ENCODE measurements at regions not wholly inside any gene's neighbourhood (a gene's known extent, or its start where the extent isn't known, plus 50 kb on each side); places are given as distances from the start of the nearest gene placed in this dataset.

DNA sequence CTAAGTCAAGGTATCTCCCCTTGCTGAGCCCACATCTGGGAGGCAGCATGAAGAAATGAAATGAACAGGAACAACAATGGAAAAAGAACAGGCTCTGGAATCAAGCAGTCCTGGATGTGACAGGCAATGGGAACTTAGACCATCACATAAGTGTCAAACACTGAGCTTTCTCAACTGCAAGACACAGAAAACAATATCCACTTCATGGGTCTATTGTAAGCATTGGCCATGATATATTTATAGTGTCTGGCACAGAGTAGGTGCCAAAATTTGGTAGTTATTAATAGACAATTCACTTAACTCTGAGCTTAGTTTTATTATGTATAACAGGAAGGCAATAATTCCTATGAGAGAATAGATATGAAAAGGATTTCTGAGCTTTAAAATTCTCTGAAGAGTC is 64.1 kb upstream of the ATP1B1 start:
- intact Hi-C loops (cut with DNase I; ENCODE audit: low total_unique reads) = no loop called here
- peaks cover 0 to 10% (median 3%) of the 10 kb centered on the region in 8 donors for H3K9me3 ChIP-seq
- H3K4me1 ChIP-seq = peaks cover 4 to 25% (median 15%) of the 10 kb centered on the region in 6 donors
- TF ChIP-seq POLR2A (IDR thresholded peaks at IDR 0.05) (no peak), POLR2AphosphoS5 (IDR thresholded peaks at IDR 0.05) (no peak)
- TF ChIP-seq, protein P1, sequence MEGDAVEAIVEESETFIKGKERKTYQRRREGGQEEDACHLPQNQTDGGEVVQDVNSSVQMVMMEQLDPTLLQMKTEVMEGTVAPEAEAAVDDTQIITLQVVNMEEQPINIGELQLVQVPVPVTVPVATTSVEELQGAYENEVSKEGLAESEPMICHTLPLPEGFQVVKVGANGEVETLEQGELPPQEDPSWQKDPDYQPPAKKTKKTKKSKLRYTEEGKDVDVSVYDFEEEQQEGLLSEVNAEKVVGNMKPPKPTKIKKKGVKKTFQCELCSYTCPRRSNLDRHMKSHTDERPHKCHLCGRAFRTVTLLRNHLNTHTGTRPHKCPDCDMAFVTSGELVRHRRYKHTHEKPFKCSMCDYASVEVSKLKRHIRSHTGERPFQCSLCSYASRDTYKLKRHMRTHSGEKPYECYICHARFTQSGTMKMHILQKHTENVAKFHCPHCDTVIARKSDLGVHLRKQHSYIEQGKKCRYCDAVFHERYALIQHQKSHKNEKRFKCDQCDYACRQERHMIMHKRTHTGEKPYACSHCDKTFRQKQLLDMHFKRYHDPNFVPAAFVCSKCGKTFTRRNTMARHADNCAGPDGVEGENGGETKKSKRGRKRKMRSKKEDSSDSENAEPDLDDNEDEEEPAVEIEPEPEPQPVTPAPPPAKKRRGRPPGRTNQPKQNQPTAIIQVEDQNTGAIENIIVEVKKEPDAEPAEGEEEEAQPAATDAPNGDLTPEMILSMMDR (IDR thresholded peaks at IDR 0.05 in 8 of 11, conservative IDR thresholded peaks at IDR 0.05 in 3 of 11) = no peak
- no peaks in the 10 kb centered on the region for H3K27me3 ChIP-seq (replicated peaks in 1 of 7)
- H3K36me3 ChIP-seq = no peaks in the 10 kb centered on the region
- no peak overlapping the region for H3K27ac ChIP-seq
- no peak overlapping the region for H3K4me3 ChIP-seq
- no peak for DNase-seq

DNA sequence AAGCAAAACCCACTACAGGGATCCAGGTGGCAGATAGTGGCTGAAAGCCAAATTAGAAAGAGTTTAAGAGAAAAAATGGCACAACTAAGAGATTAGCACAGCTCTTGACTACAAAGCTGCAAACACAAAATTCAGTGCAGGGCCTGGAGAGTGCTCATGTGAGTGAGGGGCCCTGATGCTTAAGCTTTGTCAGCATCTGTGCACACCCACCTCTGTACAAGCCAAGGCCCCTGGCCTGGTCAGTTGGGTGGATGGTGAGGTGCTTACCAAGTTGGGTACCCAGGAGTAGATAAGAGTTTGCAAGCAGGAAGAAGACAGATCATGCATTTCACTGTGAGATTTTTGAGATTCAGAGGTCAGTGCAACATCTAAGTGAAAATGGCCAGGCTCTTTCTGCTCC is 62.7 kb upstream of the ATP1B1 start:
- no peak for DNase-seq

DNA sequence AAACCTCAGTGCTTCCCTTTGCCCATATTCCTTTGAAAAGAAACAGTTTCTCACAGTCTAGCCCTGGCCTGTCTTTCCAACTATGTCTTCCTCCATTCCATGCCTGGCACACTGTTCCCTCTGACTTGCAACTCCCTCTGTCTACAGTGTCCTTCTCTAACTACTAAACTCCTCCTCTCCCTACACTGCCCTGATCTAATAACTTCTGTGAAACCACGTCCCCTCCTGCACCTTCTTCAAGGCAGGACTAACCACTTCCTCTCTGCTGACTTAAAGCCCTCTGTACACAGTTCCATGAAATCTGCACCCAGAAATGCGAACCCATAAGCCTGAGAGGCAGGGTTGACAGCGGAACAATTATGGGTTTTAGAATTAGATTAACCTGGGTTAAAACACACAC is 62.2 kb upstream of the ATP1B1 start:
- no peaks in the 10 kb centered on the region for H3K9me3 ChIP-seq
- no peaks in the 10 kb centered on the region for H3K27me3 ChIP-seq (replicated peaks in 1 of 7)
- H3K4me1 ChIP-seq = peaks cover 4 to 38% (median 25%) of the 10 kb centered on the region in 6 donors
- DNase-seq = no peak
- H3K36me3 ChIP-seq = no peaks in the 10 kb centered on the region
- intact Hi-C loops (cut with DNase I; ENCODE audit: low total_unique reads) = no loop called here
- peak overlapping the region in 6 of 8 donors; percentile 18 to 76 (median 39) for H3K27ac ChIP-seq
- WGBS, 5 donors = 22 to 39% (median 25%) methylated on average over 3 of the region's 3 CpGs
- TF ChIP-seq POLR2AphosphoS5 (IDR thresholded peaks at IDR 0.05) (peak in 1 of 3 donors; percentile 46), POLR2A (IDR thresholded peaks at IDR 0.05) (no peak)
- no peak overlapping the region for H3K4me3 ChIP-seq

More for the DNA sequence above, 62.7 kb upstream of the ATP1B1 start:
- Histone ChIP-seq H3K4me1 (peaks cover 4 to 35% (median 24%) of the 10 kb centered on the region in 6 donors), H3K9me3 (no peaks in the 10 kb centered on the region), H3K4me3 (no peak overlapping the region), H3K27me3 (replicated peaks in 1 of 7) (no peaks in the 10 kb centered on the region), H3K36me3 (no peaks in the 10 kb centered on the region), H3K27ac (peak overlapping the region in 6 of 8 donors; percentile 18 to 76 (median 39))
- TF ChIP-seq POLR2AphosphoS5 (IDR thresholded peaks at IDR 0.05) = no peak
- TF ChIP-seq POLR2A (IDR thresholded peaks at IDR 0.05) = no peak
- intact Hi-C loops (cut with DNase I; ENCODE audit: low total_unique reads) = no loop called here

DNA sequence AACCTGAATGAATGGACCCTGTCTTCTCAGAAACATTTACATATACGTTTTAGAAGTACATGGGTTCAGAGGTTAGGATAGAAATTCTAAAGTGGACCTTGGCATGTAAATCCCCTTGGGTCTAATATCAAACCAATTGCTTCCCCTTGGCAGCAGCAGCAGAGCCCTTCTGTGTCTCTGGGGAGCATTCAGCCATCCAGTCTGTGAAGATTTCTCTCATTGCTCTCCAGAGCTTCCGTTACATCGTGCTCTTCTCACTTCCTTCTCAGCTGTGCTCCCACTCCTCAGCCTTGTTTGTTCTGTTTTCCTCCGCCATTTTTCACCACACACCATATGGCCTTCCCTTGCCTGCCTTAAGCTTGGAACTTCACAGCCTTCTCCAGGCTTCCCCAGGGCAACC is 61.5 kb upstream of the ATP1B1 start:
- Histone ChIP-seq H3K9me3 (no peaks in the 10 kb centered on the region), H3K36me3 (no peaks in the 10 kb centered on the region), H3K27ac (peak overlapping the region in 3 of 8 donors; percentile 50 to 76 (median 60)), H3K4me3 (no peak overlapping the region), H3K4me1 (peaks cover 4 to 40% (median 25%) of the 10 kb centered on the region in 6 donors), H3K27me3 (replicated peaks in 1 of 7) (no peaks in the 10 kb centered on the region)
- 41 to 55% (median 42%) methylated on average over 4 of the region's 4 CpGs for WGBS, 5 donors
- DNase-seq = no peak
- no peak for TF ChIP-seq POLR2AphosphoS5 (IDR thresholded peaks at IDR 0.05)
- TF ChIP-seq POLR2A (IDR thresholded peaks at IDR 0.05) = no peak
- TF ChIP-seq, protein P1 (IDR thresholded peaks at IDR 0.05 in 8 of 11, conservative IDR thresholded peaks at IDR 0.05 in 3 of 11) = no peak
- intact Hi-C loops (cut with DNase I; ENCODE audit: low total_unique reads) = no loop called here

DNA sequence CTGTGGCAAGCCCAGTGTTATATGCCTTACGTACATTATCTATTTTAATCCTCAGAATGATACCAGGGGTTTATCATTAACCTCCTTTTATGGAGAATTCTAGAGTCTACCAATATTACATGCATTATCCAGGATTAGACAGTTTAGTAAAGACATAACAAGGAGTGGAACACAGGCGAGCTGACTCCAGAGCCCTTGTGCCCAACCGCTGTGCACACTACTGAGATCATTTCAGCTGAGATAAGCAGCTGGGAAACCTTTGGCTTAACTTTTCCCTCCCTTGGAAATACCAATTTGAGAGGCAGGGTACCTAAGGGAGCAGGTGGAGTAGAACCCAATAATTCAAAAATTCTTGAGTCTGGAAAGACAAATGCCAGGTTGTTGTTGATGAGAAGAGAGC is 59.8 kb upstream of the ATP1B1 start:
- WGBS, 5 donors = 89 to 95% (median 90%) methylated on average over 3 of the region's 3 CpGs
- TF ChIP-seq, protein P1 (IDR thresholded peaks at IDR 0.05 in 8 of 11, conservative IDR thresholded peaks at IDR 0.05 in 3 of 11) = no peak
- TF ChIP-seq POLR2A (IDR thresholded peaks at IDR 0.05) (no peak), POLR2AphosphoS5 (IDR thresholded peaks at IDR 0.05) (no peak)
- H3K9me3 ChIP-seq = no peaks in the 10 kb centered on the region
- no peak overlapping the region for H3K4me3 ChIP-seq
- no peaks in the 10 kb centered on the region for H3K36me3 ChIP-seq
- H3K27ac ChIP-seq = no peak overlapping the region
- H3K27me3 ChIP-seq (replicated peaks in 1 of 7) = no peaks in the 10 kb centered on the region
- no peak for DNase-seq
- peaks cover 4 to 40% (median 25%) of the 10 kb centered on the region in 6 donors for H3K4me1 ChIP-seq
- intact Hi-C loops (cut with DNase I; ENCODE audit: low total_unique reads) = no loop called here
